H9 (cell line): ENCODE measurements at regions not wholly inside any gene's neighbourhood (a gene's known extent, or its start where the extent isn't known, plus 50 kb on each side); places are given as distances from the start of the nearest gene placed in this dataset.
A peak's percentile ranks its signal among the peaks of the same experiment; 100 is the strongest.

Experiments used
- DNase-seq: peaks from one replicate; pipeline ENCODE4 v3.0.0-alpha.2; 2017
- H2AFZ ChIP-seq: one replicate; pipeline ENCODE4 v1.6.1; 2013; ENCODE audit warnings: mild to moderate bottlenecking, low read length, control low read depth, moderate library complexity
- H2AK5ac ChIP-seq: 2 replicates; pipeline ENCODE4 v1.6.1; 2013; ENCODE audit warnings: low read length, control low read depth, mixed read lengths; ENCODE audit not compliant: insufficient read length
- H2BK120ac ChIP-seq: one replicate; pipeline ENCODE4 v1.6.1; 2013; ENCODE audit warnings: low read depth, mild to moderate bottlenecking, low read length, control low read depth, inconsistent platforms; ENCODE audit not compliant: poor library complexity, severe bottlenecking
- H2BK12ac ChIP-seq: 2 replicates; pipeline ENCODE4 v1.6.1; 2013; ENCODE audit warnings: low read length, control low read depth, mixed read lengths, low read depth; ENCODE audit not compliant: insufficient read length
- H2BK15ac ChIP-seq: 2 replicates; pipeline ENCODE4 v1.6.1; 2013; ENCODE audit warnings: low read depth, low read length, control low read depth
- H2BK20ac ChIP-seq: one replicate; pipeline ENCODE4 v1.6.1; 2013; ENCODE audit warnings: low read depth, mild to moderate bottlenecking, low read length, control low read depth, inconsistent platforms; ENCODE audit not compliant: poor library complexity, severe bottlenecking
- H2BK5ac ChIP-seq: 2 replicates; pipeline ENCODE4 v1.6.1; 2013; ENCODE audit warnings: low read length, control low read depth, mixed read lengths; ENCODE audit not compliant: insufficient read length
- H3K14ac ChIP-seq: 2 replicates; pipeline ENCODE4 v1.6.1; 2013; ENCODE audit warnings: low read length, control low read depth; ENCODE audit not compliant: insufficient read depth
- H3K18ac ChIP-seq: 2 replicates; pipeline ENCODE4 v1.6.1; 2013; ENCODE audit warnings: low read depth, mild to moderate bottlenecking, mixed read lengths, low read length, control low read depth; ENCODE audit not compliant: insufficient read length
- H3K23ac ChIP-seq: 2 replicates; pipeline ENCODE4 v1.6.1; 2013; ENCODE audit warnings: low read length, control low read depth, mixed read lengths, low read depth; ENCODE audit not compliant: insufficient read length
- H3K23me2 ChIP-seq: 2 replicates; pipeline ENCODE4 v1.6.1; 2013; ENCODE audit warnings: low read depth, mild to moderate bottlenecking, mixed read lengths, low read length, control low read depth; ENCODE audit not compliant: insufficient read length, poor library complexity, severe bottlenecking
- H3K27ac ChIP-seq: 2 replicates; pipeline ENCODE4 v1.5.1; 2013; ENCODE audit warnings: low read length, control low read depth, mixed read lengths, low read depth; ENCODE audit not compliant: insufficient read length
- H3K27me3 ChIP-seq: 2 replicates; pipeline ENCODE4 v1.6.1; 2013; ENCODE audit warnings: low read length, control low read depth, inconsistent platforms; ENCODE audit not compliant: insufficient read depth
- H3K4ac ChIP-seq: 2 replicates; pipeline ENCODE4 v1.6.1; 2013; ENCODE audit warnings: low read depth, mild to moderate bottlenecking, control low read depth, inconsistent platforms, low read length, moderate library complexity
- H3K4me1 ChIP-seq: 2 replicates; pipeline ENCODE4 v1.6.1; 2013; ENCODE audit warnings: low read length, control low read depth, inconsistent platforms; ENCODE audit not compliant: insufficient read depth
- H3K4me2 ChIP-seq: 2 replicates; pipeline ENCODE4 v1.6.1; 2013; ENCODE audit warnings: low read length, control low read depth, mixed read lengths; ENCODE audit not compliant: insufficient read length, insufficient read depth
- H3K56ac ChIP-seq: 2 replicates; pipeline ENCODE4 v1.6.1; 2013; ENCODE audit warnings: low read depth, mild to moderate bottlenecking, mixed read lengths, low read length, control low read depth; ENCODE audit not compliant: insufficient read length
- H3K79me1 ChIP-seq: 2 replicates; pipeline ENCODE4 v1.6.1; 2013; ENCODE audit warnings: low read depth, mild to moderate bottlenecking, moderate library complexity, low read length, control low read depth, inconsistent platforms; ENCODE audit not compliant: insufficient read depth, poor library complexity, severe bottlenecking
- H3K79me2 ChIP-seq: 2 replicates; pipeline ENCODE4 v1.6.1; 2013; ENCODE audit warnings: low read length, control low read depth, inconsistent platforms; ENCODE audit not compliant: insufficient read depth
- H3K9ac ChIP-seq: 2 replicates; pipeline ENCODE4 v1.6.1; 2013; ENCODE audit warnings: low read length, control low read depth, mixed read lengths; ENCODE audit not compliant: insufficient read length; ENCODE audit errors: extremely low read depth
- H3K9me3 ChIP-seq: one replicate; pipeline ENCODE4 v1.6.1; 2013; ENCODE audit warnings: low read depth, low read length, inconsistent platforms; ENCODE audit not compliant: control insufficient read depth
- H3T11ph ChIP-seq: one replicate; pipeline ENCODE4 v1.6.1; 2013; ENCODE audit warnings: mild to moderate bottlenecking, low read length, control low read depth, inconsistent platforms
- H4K20me1 ChIP-seq: one replicate; pipeline ENCODE4 v1.6.1; 2013; ENCODE audit not compliant: control insufficient read depth, insufficient read length, insufficient read depth
- H4K5ac ChIP-seq: 2 replicates; pipeline ENCODE4 v1.6.1; 2013; ENCODE audit warnings: low read depth, mild to moderate bottlenecking, mixed read lengths, low read length, control low read depth; ENCODE audit not compliant: insufficient read length
- H4K8ac ChIP-seq: replicated peaks from 2 replicates; pipeline ENCODE4 v1.6.1; 2013; ENCODE audit warnings: low read length, control low read depth, mixed read lengths, low read depth; ENCODE audit not compliant: insufficient read length
- H4K91ac ChIP-seq: 2 replicates; pipeline ENCODE4 v1.6.1; 2013; ENCODE audit warnings: low read depth, mild to moderate bottlenecking, moderate library complexity, mixed read lengths, low read length, control low read depth; ENCODE audit not compliant: insufficient read length
- H3K27ac Mint-ChIP-seq, 3 experiments: 2 replicates in 2 of 3; 3 replicates in 1 of 3; pipeline ENCODE4 v1.8.0; 2020 to 2021; ENCODE audit warnings: mixed read lengths in 3 of 3, mild to moderate bottlenecking in 1 of 3, moderate library complexity in 1 of 3
- H3K27me3 Mint-ChIP-seq: 2 replicates; pipeline ENCODE4 v1.8.0; 2021; ENCODE audit warnings: low read depth, mild to moderate bottlenecking, moderate library complexity, mixed read lengths
- H3K36me3 Mint-ChIP-seq, 3 experiments: 2 replicates in 2 of 3; 3 replicates in 1 of 3; pipeline ENCODE4 v1.8.0; 2020 to 2021; ENCODE audit warnings: low read depth in 3 of 3, mixed read lengths in 3 of 3; ENCODE audit not compliant: insufficient read depth in 1 of 3
- H3K4me1 Mint-ChIP-seq, 2 experiments: 2 replicates each; pipeline ENCODE4 v1.8.0; 2020; ENCODE audit warnings: mixed read lengths in 2 of 2
- H3K4me3 Mint-ChIP-seq, 2 experiments: 2 replicates in 1 of 2; 3 replicates in 1 of 2; pipeline ENCODE4 v1.8.0; 2020 to 2021; ENCODE audit warnings: mild to moderate bottlenecking in 2 of 2, mixed read lengths in 2 of 2, moderate library complexity in 1 of 2
- H3K9me3 Mint-ChIP-seq, 2 experiments: 2 replicates in 1 of 2; 3 replicates in 1 of 2; pipeline ENCODE4 v1.8.0; 2020; ENCODE audit warnings: mild to moderate bottlenecking in 2 of 2, mixed read lengths in 2 of 2, moderate library complexity in 1 of 2
- CTCF ChIP-seq: fragments of 200-600 bp; sonication (generic); conservative IDR thresholded peaks from 3 replicates; pipeline ENCODE4 v1.8.0; 2021; ENCODE audit warnings: antibody characterized with exemption, mild to moderate bottlenecking
- WGBS: extraction: QIAGEN DNeasy Blood & Tissue Kit; methylation state at CpG from one replicate; pipeline ENCODE4 v1.1.7; 2013; ENCODE audit warnings: missing lambda C conversion rate, low lambda C conversion rate, mixed read lengths; ENCODE audit not compliant: insufficient read length; ENCODE audit errors: extremely low coverage; 5-methylcytosine and 5-hydroxymethylcytosine counted together

GRCh38 chr14:85239791-85240190, 290.2 kb upstream of the FLRT2 start:
- no peak for TF ChIP-seq CTCF
- Histone ChIP-seq H4K91ac (no peak overlapping the region), H3K27ac (no peak overlapping the region), H3K9me3 (no peaks in the 10 kb centered on the region), H3K14ac (no peak overlapping the region), H3K23ac (no peak overlapping the region), H3T11ph (no peak overlapping the region), H2BK5ac (no peak overlapping the region), H2AK5ac (no peak overlapping the region), H4K5ac (no peak overlapping the region), H3K23me2 (no peaks in the 10 kb centered on the region), H3K18ac (no peak overlapping the region), H4K8ac (no peak overlapping the region), H3K27me3 (no peaks in the 10 kb centered on the region), H3K79me2 (no peaks in the 10 kb centered on the region), H3K9ac (no peak overlapping the region), H3K4ac (no peak overlapping the region), H3K56ac (no peak overlapping the region), H2BK15ac (no peak overlapping the region), H3K79me1 (no peaks in the 10 kb centered on the region), H4K20me1 (no peaks in the 10 kb centered on the region), H3K4me2 (no peak overlapping the region), H2BK20ac (no peak overlapping the region), H2BK12ac (no peak overlapping the region), H2AFZ (no peak overlapping the region), H3K4me1 (no peaks in the 10 kb centered on the region), H2BK120ac (no peak overlapping the region)
- no peak overlapping the region for H3K4me3 Mint-ChIP-seq
- no peaks in the 10 kb centered on the region for H3K27me3 Mint-ChIP-seq
- WGBS, result no CpG with 5 or more reads among the region's 1 CpG
- peak overlapping the region in 1 of 3 experiments; percentile 25; a peak in 1 of 7 replicates for H3K27ac Mint-ChIP-seq
- H3K9me3 Mint-ChIP-seq, result no peaks in the 10 kb centered on the region
- no peak for DNase-seq
- peaks cover 17 to 20% of the 10 kb centered on the region in 2 experiments for H3K4me1 Mint-ChIP-seq
- no peaks in the 10 kb centered on the region for H3K36me3 Mint-ChIP-seq
